Epithelial cell of prostate (primary cell): ENCODE measurements at regions not wholly inside any gene's neighbourhood (a gene's known extent, or its start where the extent isn't known, plus 50 kb on each side); places are given as distances from the start of the nearest gene placed in this dataset.

ENCODE experiments used
- DNase-seq: peaks from one replicate; pipeline ENCODE4 v3.0.0-alpha.2; 2011; ENCODE audit warnings: low read depth, low spot score
- H3K27ac ChIP-seq: fragments of 450-650 bp; 2 replicates; pipeline ENCODE4 v1.5.1; 2017; ENCODE audit warnings: mild to moderate bottlenecking

DNA sequence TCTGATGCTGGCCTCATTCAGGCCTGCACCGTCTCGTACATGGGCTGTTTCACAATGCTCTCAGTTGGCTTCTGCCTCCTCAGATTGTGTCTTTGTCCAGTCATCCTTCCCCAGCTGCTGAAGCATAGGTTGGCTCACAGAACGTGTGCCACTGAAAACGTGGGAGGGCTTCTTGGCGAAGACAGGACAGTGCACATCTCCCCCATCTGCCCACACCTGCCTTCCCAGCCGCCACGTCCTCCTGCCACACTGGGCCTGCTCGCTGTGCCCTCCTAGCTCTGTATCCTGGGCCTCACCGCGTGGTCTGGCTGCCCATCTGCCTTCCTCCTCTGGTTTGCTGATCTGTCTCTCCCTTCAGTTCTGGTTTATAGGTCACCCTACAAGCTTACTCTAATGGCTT is 230.0 kb upstream of the TOPAZ1 start:
- no peak overlapping the region for H3K27ac ChIP-seq
- DNase-seq = no peak

DNA sequence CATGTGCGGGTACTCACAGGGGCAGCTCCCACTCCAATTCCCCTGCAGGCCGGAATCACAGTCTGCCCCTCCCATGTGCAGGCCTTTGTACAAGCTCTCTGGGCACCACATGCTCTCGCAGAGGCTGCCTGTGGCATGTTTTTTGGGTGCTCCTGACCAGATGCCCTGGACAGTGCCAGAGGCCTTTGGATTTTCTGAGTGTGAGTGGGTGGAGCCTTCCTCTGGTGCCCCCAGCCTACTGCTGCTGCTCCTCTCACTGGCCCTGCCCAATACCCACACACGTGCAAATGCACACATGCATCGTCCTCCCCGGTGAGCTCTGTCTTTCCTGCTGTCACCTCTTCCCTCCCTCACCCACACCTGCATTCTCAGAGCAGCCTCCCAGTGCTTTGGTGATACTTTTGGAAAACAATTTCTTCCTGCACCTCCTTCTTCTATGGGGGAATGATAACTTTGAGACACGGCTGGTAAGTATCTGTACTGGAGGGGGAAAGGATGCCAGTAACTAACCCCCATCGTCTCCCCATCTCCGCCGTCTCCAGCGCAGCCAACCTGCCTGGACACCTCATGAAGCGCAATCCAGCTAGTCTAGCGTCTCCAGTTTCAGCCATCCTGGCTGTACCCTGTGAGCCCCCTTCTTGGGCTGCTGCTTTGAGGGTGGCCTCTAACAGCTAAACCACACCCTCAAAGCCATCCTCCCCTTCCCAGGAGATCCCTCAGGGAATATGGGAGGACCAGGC is 229.4 kb upstream of the TOPAZ1 start:
- no peak overlapping the region for H3K27ac ChIP-seq
- no peak for DNase-seq

DNA sequence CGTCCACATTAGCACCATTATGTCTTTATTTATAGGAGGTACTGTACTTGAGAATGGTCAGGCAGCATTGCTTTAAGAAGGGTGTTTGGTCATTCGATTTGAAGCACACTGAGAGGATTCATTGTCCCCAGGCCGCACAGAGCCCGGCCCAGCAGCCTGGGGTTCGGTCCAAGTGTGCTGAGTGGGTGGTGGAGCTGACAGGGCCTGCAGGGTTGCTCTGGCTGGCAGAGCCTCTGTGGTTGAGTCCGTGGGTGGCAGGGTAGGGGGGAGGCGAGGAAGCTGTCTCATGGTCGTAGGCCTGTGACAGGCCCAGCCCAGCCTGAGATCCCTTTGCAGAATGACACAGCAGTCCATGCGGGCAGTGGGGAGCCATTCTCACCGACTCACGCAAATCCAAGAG is 227.7 kb upstream of the TOPAZ1 start:
- DNase-seq = no peak
- no peak overlapping the region for H3K27ac ChIP-seq

DNA sequence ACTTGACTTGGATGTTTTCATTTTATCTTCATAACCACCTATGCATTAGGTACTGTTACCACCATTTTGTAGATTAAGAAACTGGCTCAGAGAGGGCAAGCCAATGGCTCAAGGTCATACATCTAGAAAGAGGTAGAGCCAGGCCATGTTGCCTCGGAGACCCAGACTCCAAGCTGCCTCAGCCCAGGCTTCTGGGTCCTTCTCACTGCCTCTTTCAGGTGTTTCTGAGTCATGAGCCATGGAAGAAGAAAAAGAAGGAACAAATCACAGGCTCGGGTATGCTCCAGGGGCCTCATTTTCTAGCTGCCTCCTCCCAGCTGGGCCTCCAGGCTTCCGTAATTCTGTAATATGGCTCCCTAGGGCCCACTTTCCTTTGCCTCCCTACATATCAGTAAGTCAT is 226.5 kb upstream of the TOPAZ1 start:
- DNase-seq = no peak
- no peak overlapping the region for H3K27ac ChIP-seq

DNA sequence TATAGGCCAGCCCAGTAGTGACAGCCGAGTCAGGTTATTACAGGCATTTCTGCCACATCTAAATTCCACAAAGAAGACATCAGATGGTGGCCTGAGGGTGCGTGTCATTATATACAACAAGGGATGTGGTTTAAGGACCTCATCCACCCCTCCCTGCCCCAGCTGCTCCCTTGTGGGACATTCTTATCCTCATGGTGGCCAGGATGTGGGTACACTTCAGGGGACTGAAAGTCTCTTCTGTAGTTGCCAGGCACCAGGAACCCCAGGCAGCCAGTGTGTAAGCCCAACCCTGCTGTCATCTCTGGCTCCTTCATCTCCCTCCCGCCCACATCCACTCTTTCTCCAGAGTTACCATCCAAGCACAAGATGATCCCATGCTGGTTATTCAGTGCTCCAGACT is 224.9 kb upstream of the TOPAZ1 start:
- DNase-seq = no peak
- H3K27ac ChIP-seq = no peak overlapping the region

DNA sequence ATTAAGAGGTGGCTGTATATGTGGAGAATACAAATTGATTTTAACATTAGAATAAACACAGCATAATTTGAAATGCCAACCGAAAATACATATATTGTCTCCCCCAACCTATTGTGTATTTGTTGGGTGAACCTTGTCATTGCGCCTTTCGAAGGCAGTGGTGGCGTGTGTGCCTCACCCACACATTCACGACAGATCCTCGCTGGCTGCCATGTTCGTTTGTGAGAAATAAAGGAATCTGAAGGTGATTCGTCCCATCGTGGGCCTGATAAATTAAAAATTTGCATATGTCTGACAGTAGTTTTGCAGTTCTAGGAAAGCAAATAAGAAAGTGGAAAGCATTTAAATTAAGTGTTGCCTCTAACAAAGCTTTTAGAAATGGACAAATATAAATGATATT is 222.8 kb upstream of the TOPAZ1 start:
- H3K27ac ChIP-seq = no peak overlapping the region
- no peak for DNase-seq

DNA sequence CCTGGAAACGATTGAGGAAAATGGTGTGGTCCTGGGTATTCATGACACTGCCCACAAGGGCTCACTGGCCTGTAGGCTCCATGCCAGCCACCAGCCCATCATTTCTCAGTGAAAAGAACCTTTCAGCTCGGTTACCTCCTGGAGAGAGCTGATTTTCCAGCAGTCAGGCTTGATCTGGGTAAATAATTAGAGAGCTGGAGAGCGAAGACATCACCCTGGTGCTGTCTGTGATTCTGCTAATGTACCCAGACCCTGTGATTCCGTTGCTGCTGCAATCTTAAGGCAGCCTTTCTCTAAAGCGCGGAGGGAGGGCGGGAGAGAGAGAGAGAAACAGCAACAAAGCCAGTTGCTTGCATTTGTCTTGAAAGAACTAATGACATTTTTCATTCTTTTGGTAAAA is 221.9 kb upstream of the TOPAZ1 start:
- H3K27ac ChIP-seq = no peak overlapping the region
- DNase-seq = no peak

DNA sequence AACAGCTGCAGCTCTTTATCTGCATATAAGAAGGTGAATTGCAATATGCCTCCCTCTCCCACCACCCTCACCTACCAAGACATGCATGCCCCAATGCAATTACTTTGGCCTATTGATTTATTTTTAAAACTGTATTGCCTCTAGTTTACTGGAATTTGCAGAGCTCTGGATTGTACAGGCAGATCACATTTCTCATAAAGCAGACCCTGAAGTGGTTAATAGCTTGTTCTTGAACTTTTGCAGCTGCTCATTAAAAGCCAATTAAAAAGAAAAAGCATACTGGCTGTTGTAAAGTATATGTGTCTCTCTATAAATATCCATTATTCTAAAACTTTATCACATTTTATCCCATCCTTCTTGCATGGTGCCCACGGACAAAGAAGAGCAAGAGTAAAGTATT is 221.5 kb upstream of the TOPAZ1 start:
- H3K27ac ChIP-seq = no peak overlapping the region
- DNase-seq = no peak

DNA sequence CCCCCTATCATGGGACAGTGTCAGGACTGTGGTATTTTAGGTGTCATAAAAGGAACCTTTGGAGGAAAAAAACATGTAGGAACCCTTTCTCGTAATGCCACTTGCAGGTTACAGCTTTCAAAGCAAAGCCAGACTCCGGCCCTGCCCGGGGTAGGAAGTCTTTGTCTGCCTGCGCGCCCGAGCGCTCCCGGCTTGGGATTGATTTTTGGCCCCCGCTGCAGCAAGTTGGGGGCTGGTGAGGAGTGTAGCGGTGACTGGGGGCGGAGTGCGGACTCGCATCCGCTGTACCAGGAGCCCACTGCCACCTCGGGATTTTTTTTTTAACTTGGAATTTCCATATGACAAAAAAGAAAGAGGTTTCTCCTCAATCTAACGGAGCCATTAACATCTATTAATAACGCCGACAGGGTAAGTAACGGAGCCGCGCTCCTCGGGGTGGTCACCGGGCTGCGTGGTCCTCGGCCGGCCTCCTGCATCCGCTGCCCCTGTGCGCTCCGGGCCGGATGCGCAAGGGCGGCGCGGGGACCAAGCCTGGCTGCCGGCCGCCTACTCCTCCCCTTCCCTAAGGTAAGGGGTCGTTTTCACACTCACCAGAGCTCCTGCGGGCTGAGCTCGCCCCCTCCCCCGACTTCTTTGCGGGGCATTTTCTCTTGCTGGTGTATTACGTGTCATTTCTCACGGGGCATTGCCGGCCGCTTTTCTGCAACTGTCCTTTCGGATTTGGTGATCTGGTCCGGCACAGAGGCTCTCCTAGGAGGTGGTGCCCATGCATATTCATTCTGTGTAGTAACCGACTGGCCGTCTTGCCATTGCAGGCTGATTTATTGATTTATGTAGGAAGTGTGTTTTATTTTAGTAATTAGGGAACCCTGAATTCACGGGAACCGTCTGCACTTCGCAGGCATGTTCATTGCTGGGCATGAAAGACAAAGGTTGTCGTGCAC is 219.8 kb upstream of the TOPAZ1 start:
- no peak overlapping the region for H3K27ac ChIP-seq
- DNase-seq = no peak

DNA sequence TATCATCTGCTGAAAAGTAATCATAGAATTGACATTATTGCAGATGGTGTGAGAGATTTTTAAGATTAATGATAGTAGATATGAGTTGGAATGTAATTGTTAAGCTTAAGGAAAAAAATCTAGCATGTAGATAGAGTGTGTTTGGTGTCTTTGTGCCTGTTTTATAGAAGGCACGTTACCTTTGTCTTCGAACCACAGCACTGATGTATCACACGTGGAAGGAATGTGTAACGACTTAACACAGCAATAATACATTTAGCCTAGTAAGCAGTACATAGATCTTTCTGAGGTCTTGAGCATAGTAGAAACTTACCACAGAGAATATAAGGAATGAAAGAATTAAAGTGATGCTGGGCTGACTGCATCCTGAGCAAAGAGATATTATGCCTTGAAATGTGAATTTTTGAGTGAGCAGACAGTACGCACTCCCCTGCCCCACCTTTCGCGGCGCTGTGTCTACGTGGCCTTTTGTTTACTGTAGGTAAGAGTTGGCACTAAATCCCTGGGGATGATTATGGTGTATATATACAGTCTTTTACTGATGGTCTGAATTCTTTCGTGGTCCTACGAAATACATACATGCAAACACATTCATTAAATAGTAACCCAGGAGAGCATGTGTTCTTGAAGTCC is 217.6 kb upstream of the TOPAZ1 start:
- DNase-seq = no peak
- H3K27ac ChIP-seq = no peak overlapping the region

DNA sequence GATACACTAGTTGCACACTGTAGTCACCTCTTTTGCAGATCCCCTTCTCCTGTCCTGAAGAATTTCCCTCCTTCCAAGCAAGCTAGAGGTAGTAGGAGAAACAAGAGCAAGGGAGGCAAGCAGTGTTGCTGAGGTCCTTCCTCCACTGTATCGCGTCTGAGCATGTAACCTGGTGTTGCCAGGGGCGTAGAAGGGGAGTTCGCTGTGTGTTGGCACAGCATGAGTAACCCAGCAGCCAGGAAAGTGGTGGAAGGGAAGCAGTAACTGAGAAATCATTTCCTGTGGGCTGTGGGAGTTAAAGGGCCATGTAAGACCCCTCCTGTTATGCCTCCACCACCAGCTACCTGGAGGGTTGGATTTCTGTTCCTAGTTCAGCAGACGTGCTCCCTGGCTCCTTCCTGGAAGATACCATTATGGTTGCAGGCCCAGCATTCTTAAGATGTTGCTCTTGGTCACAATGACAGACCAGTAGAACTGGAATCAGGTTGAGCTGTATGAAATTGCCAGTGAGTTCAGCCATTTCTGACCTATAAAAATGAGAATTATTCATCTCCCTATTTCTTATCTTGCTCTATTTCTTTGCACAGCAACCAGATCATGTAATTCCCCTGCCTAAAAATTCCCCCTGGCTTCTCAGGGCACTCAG is 215.3 kb upstream of the TOPAZ1 start:
- no peak for DNase-seq
- H3K27ac ChIP-seq = no peak overlapping the region

DNA sequence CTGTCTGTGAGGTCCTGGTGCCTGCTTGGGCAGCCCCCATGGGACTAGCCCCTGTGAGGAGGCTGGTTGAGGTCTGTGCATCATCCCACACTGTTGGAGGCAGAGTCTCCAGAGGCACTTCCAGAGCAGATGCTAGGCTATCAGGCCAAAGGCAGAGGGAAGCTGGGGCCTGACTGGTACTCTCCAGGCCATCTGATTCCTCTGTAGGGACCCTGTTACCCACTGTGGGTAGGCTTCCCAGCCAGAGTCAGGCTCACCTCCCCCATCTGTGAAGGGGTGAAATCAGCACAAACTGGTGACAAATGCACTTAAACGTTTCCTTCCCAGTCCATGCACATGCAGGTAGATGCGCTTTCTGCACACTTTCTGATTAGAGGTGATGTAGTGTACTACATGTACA is 212.6 kb upstream of the TOPAZ1 start:
- no peak for DNase-seq
- no peak overlapping the region for H3K27ac ChIP-seq

DNA sequence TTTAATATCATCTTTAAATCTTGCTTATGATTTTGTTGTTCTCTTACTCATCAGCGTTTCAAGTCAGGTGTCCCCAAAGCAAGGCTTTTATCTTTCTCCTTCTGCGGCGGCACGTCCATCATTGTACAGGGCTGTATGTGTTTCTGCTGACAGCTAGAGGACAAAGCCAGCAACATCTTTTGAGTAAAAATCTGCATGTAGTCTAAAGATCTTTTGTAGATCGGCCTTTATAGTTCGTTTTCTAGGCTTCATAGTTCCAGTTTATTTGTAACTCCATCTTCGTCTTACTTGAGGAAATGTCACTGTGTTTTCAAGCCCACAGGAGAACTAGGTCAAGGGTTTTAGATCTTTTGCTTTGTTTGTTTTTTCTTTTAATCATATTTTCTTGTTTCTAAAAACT is 211.4 kb upstream of the TOPAZ1 start:
- no peak for DNase-seq
- H3K27ac ChIP-seq = no peak overlapping the region

DNA sequence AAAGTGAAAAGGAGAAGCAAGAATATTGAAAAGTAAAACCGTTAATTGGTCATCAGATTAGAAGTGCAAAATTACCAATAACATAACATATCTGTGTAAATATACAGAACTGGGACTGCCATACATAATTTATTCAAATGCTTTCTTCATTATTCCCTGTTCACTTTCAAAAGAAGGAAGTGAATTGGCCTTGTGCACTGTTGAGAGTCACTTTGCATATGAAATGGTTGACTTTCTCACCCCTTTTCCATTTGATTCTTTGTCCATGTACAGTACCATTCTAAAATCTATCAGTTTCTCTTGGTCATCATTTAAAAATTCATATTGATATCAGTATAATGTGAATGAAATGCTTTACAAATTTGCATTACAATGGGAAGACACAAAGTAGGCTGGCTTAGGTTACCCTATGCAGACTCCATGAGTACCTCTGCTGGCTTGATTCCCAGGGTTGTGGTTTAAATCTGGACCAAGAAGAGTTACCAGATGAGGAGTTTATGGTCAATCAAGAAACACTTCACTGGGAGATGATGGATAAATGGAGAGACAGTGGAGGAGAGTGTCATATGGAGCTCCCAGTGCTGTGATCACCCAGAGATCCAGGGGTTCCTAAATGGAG is 210.9 kb upstream of the TOPAZ1 start:
- no peak for DNase-seq
- H3K27ac ChIP-seq = no peak overlapping the region

DNA sequence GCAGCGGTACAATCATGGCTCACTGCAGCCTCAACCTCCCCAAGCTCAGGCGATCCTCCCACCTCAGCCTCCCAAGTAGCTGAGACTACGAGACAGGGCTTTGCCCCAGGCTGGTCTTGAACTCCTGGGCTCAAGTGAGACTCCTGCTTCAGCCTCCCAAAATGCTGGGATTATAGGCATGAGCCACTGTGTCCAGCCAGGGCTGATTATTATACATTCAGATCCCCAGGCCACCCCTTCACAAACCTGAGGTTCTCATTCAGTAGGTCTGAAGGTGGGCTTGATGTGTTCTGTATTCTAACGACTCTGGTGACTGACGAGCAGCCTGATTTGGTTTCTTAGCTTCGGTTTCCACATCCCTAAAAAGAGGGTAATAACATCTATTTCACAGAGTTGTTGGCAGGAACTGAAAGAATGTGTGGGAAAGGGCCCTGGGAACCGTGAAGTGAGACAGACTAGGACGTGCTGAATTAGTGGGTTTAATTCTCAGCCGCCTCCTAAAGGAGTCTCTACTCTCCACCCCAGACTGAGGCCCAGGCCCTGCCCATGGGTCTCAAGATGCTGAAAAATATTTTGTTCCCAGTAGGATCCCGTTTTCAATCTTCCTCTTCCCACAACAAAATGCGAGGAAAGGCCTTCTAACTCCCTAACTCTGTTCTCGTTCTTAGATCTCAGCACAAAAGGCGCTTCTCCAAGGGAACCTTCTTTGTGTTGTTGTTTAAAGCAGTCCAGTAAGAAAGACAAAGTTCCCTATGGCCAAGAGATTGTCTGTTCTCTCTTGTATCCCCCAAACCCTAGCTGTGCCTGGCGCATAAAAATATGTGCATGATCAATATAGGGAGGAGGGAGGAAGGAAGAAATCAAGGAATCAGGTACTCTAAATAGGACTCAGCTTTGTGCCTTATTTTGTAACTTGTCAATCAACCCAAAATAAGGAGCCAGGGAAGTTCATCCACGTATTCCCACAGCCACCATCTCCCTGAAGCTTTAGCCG is 210.0 kb upstream of the TOPAZ1 start:
- H3K27ac ChIP-seq = no peak overlapping the region
- no peak for DNase-seq

DNA sequence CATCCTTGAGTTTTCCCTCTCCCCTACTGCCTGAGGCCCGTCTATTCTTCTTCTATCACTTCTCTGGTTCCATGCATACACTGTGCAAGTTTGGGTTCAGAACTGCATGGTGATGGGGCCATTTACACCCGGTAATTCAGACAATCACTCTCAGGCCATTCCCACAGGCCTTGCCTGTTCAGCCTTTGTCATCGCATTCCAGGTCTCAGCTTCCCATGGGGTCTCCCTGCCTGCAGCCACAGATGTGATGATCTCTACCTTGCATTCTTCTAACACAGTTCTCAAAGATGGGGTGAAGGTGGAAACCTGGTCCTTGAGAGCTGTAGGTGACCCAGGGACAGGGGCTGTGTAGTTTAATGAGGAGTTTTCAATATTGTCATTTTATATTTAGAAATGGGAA is 209.2 kb upstream of the TOPAZ1 start:
- no peak for DNase-seq
- no peak overlapping the region for H3K27ac ChIP-seq

DNA sequence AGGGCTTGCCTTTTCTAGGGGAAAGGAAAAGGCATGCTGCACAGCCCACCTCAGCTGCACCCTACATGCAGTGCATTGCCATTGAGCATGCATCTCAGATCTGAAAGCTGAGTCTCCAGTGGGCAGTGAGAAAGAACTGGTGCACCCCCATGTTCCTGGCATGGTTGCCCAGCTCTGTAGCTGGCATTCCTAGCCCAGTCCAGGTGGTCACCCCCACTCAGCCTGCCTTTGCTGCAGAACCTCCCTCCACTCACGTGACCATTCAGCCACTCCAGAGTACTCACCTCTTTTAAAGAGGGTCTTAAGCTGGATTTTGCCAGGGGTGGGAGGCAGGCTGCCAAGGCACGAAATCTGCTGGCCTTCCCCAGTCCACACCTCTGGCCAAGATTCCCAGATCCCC is 208.6 kb upstream of the TOPAZ1 start:
- no peak overlapping the region for H3K27ac ChIP-seq

DNA sequence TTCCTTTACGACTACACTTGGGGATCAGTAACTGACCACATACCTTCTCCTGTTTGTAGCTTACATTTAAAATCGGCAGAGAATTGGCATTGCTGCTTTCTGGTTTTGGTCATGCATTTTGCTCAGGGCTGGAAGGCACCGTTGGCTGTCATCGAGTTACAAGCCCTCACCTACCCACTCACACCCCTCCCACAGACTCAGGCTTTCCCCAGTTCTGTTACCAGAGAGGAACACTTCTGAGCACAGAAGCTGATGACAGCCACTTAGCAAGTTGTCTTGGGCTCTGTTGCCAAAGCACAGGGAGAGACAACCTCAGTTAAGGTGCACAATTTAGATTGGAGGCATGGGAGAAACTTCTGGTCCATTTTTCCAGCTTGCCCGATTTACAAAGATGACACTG is 204.8 kb upstream of the TOPAZ1 start:
- no peak for DNase-seq
- no peak overlapping the region for H3K27ac ChIP-seq

More for the DNA sequence above, 208.6 kb upstream of the TOPAZ1 start:
- no peak for DNase-seq

DNA sequence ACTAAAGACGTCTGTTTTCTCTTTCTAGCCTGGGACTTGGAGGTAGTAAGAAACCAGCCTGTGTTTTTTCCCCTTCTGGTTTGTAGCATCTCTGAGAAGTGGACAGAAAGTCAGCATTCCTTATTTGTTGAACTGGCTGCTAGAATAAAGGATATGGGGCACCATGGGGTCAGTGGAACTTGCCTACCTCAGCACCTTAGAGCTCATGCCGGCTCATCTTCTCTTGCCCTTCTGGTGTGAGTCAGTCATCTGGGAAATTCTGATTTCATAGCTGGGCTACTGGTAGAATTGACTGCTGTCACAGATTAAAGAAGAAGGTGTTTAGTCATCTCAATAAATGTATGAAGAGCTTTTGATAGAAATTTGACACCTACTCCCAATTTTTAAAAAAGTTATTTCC is 202.7 kb upstream of the TOPAZ1 start:
- H3K27ac ChIP-seq = no peak overlapping the region
- no peak for DNase-seq
